ENCODE measurements at regions not wholly inside any gene's neighbourhood (a gene's known extent, or its start where the extent isn't known, plus 50 kb on each side); places are given as distances from the start of the nearest gene placed in this dataset.

DNA sequence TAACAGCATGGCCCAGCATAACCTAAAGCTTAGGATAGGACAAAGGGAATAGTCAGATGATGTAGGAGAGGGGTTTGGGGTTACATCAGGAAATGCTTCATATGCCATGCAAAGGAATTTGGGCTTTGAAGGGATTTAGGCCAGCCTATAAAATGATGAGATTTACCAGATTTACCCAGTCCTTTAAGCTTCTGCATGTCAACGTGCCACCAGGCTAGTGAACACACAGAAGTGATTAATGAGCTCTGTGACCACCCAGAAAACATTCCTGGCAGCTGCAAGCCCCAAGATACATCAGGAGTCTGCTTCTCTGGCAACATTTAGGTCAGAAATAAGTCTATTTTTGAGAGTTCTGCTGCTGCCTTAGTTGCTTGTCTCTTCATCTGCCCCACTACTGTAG lies 118.3 kb downstream of the LRIG3 start:
- Mint-ChIP-seq H3K4me1 (no peaks in the 10 kb centered on the region), H3K27me3 (no peaks in the 10 kb centered on the region), H3K9me3 (peaks cover 0 to 13% (median 8%) of the 10 kb centered on the region in 8 donors), H3K36me3 (no peaks in the 10 kb centered on the region), H3K4me3 (no peak overlapping the region), H3K27ac (no peak overlapping the region)
- H3K27me3 ChIP-seq (ENCODE audit: insufficient read depth, low read length), result no peaks in the 10 kb centered on the region
- no peaks in the 10 kb centered on the region for H3K9me3 ChIP-seq (ENCODE audit: control insufficient read depth in 1 of 2, low read length in 2 of 2)
- no peaks in the 10 kb centered on the region for H3K4me1 ChIP-seq (ENCODE audit: insufficient read depth, low read length)
- intact Hi-C loops (cut with micrococcal nuclease), result no loop called here
- H3K4me3 ChIP-seq (ENCODE audit: low read length in 2 of 2), result no peak overlapping the region
- no peak for DNase-seq
- ChIA-PET POLR2A (ENCODE audit: partially characterized antibody) (no interaction called here), CTCF (ENCODE audit: partially characterized antibody) (no interaction called here)
- H3K36me3 ChIP-seq (ENCODE audit: insufficient read depth, low read length), result no peaks in the 10 kb centered on the region
- H3K27ac ChIP-seq (ENCODE audit: low read depth, low read length), result no peak overlapping the region

DNA sequence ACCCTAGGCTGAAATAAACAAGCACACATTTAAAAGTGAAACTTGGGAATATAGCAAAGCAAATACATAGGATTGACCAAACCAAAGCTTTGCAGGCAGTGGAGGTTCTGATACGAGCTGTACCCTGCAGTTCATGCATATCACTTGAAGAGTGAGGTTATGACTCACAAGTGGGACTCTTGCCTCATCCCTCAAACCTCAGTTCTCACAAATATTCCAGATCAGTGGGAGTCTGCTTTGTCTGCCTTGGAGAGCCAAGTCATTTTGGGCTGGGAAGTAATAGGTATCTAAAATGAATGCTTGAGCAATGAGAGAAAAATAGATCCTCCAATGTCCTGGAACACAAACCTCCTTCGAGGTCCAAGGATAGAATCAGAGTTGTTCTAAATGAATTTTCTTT lies 116.4 kb downstream of the LRIG3 start:
- Mint-ChIP-seq H3K9me3 (peaks cover 0 to 8% (median 6%) of the 10 kb centered on the region in 8 donors), H3K4me3 (no peak overlapping the region), H3K27ac (no peak overlapping the region), H3K4me1 (no peaks in the 10 kb centered on the region), H3K36me3 (no peaks in the 10 kb centered on the region), H3K27me3 (no peaks in the 10 kb centered on the region)
- CTCF ChIA-PET (ENCODE audit: partially characterized antibody), result no interaction called here
- H3K4me3 ChIP-seq (ENCODE audit: low read length in 2 of 2), result no peak overlapping the region
- no peak for DNase-seq
- H3K36me3 ChIP-seq (ENCODE audit: insufficient read depth, low read length), result no peaks in the 10 kb centered on the region
- no peaks in the 10 kb centered on the region for H3K9me3 ChIP-seq (ENCODE audit: control insufficient read depth in 1 of 2, low read length in 2 of 2)
- no peaks in the 10 kb centered on the region for H3K27me3 ChIP-seq (ENCODE audit: insufficient read depth, low read length)
- intact Hi-C loops (cut with micrococcal nuclease), result no loop called here
- POLR2A ChIA-PET (ENCODE audit: partially characterized antibody), result no interaction called here
- no peak overlapping the region for H3K27ac ChIP-seq (ENCODE audit: low read depth, low read length)
- H3K4me1 ChIP-seq (ENCODE audit: insufficient read depth, low read length), result no peaks in the 10 kb centered on the region

DNA sequence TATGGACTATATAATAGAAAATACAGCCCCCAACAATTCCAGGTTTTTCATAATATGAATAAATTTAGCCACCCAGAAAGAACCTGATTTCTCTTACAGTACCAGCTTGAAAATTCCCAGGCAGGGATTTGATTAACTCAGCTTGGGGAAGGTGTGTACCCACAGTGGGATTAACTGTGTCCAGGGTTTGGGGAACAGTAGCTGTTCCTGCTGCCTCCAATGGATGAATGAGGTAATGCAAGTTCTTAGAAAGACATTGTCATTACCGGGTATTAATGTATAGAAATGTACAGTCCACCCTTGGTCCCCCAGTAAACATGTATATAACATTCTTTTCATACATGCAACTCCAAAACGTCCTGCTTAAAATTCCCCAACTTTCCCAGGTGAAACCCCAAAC lies 115.6 kb downstream of the LRIG3 start:
- H3K27me3 Mint-ChIP-seq, result no peaks in the 10 kb centered on the region
- Histone ChIP-seq H3K4me3 (ENCODE audit: low read length in 2 of 2) (no peak overlapping the region), H3K36me3 (ENCODE audit: insufficient read depth, low read length) (no peaks in the 10 kb centered on the region), H3K27ac (ENCODE audit: low read depth, low read length) (no peak overlapping the region), H3K4me1 (ENCODE audit: insufficient read depth, low read length) (no peaks in the 10 kb centered on the region), H3K9me3 (ENCODE audit: control insufficient read depth in 1 of 2, low read length in 2 of 2) (no peaks in the 10 kb centered on the region), H3K27me3 (ENCODE audit: insufficient read depth, low read length) (no peaks in the 10 kb centered on the region)
- H3K27ac Mint-ChIP-seq, result no peak overlapping the region
- H3K9me3 Mint-ChIP-seq, result peaks cover 0 to 8% (median 4%) of the 10 kb centered on the region in 8 donors
- CTCF ChIA-PET (ENCODE audit: partially characterized antibody), result no interaction called here
- POLR2A ChIA-PET (ENCODE audit: partially characterized antibody), result no interaction called here
- intact Hi-C loops (cut with micrococcal nuclease), result no loop called here
- DNase-seq, result no peak
- H3K4me1 Mint-ChIP-seq, result no peaks in the 10 kb centered on the region
- H3K36me3 Mint-ChIP-seq, result no peaks in the 10 kb centered on the region
- H3K4me3 Mint-ChIP-seq, result no peak overlapping the region

DNA sequence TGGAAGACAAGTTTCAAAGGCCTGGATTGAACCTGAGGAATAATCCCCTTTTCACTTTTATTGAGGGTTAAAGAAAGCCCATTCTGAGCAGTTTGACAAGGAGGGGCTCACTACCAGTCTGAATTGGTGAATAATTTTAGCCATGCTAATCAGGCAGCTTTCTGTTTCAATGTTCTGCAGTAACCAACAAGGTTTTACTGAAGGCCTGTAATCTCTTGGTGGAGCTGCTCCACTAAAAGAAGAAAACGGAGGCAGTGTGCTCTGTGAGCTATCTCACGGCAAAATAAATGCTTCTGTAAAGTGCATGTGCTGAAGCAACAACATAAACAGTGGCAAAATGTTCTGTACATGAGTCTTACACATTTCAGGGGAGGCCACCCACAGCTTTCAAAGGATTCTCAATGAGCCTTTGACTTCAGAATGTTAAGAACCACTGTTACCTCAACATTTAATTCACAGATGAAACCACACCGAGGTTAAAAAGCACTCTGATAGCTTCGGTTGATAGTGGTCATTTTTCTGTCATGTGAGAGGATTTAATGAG lies 111.2 kb downstream of the LRIG3 start:
- intact Hi-C loops (cut with micrococcal nuclease), result no loop called here
- Mint-ChIP-seq H3K9me3 (peaks cover 0 to 4% (median 0%) of the 10 kb centered on the region in 8 donors), H3K4me3 (no peak overlapping the region), H3K36me3 (no peaks in the 10 kb centered on the region), H3K4me1 (no peaks in the 10 kb centered on the region), H3K27ac (no peak overlapping the region), H3K27me3 (no peaks in the 10 kb centered on the region)
- ChIA-PET POLR2A (ENCODE audit: partially characterized antibody) (no interaction called here), CTCF (ENCODE audit: partially characterized antibody) (no interaction called here)
- H3K4me1 ChIP-seq (ENCODE audit: insufficient read depth, low read length), result no peaks in the 10 kb centered on the region
- no peak for DNase-seq
- no peak overlapping the region for H3K27ac ChIP-seq (ENCODE audit: low read depth, low read length)
- no peaks in the 10 kb centered on the region for H3K9me3 ChIP-seq (ENCODE audit: control insufficient read depth in 1 of 2, low read length in 2 of 2)
- H3K4me3 ChIP-seq (ENCODE audit: low read length in 2 of 2), result no peak overlapping the region
- H3K36me3 ChIP-seq (ENCODE audit: insufficient read depth, low read length), result no peaks in the 10 kb centered on the region
- no peaks in the 10 kb centered on the region for H3K27me3 ChIP-seq (ENCODE audit: insufficient read depth, low read length)

DNA sequence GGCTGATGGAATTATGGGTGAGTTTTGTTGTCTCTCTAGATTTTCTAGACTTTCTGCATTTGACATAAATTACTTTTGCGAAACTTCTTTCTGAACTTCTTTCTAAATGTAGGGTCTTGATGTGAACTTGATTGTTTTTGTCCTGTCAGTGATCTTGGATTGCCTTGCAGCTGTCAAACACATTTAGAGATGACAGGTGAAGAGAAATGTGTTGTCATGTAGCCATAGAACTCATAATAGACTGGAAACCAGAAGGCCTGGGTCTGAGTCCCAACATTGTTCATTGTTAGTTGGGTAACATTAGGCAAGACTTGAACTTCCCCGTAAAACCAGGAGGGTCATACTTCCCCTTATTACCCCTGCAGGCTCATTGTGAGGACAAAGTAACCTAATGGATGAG lies 109.0 kb downstream of the LRIG3 start:
- H3K4me1 ChIP-seq (ENCODE audit: insufficient read depth, low read length), result no peaks in the 10 kb centered on the region
- H3K4me3 Mint-ChIP-seq, result no peak overlapping the region
- H3K9me3 ChIP-seq (ENCODE audit: control insufficient read depth in 1 of 2, low read length in 2 of 2), result no peaks in the 10 kb centered on the region
- no peaks in the 10 kb centered on the region for H3K36me3 Mint-ChIP-seq
- no peak for DNase-seq
- no peak overlapping the region for H3K4me3 ChIP-seq (ENCODE audit: low read length in 2 of 2)
- intact Hi-C loops (cut with micrococcal nuclease), result no loop called here
- H3K9me3 Mint-ChIP-seq, result peaks cover 0 to 3% (median 0%) of the 10 kb centered on the region in 8 donors
- H3K36me3 ChIP-seq (ENCODE audit: insufficient read depth, low read length), result no peaks in the 10 kb centered on the region
- no peak overlapping the region for H3K27ac ChIP-seq (ENCODE audit: low read depth, low read length)
- H3K4me1 Mint-ChIP-seq, result no peaks in the 10 kb centered on the region
- ChIA-PET CTCF (ENCODE audit: partially characterized antibody) (no interaction called here), POLR2A (ENCODE audit: partially characterized antibody) (no interaction called here)
- H3K27me3 Mint-ChIP-seq, result no peaks in the 10 kb centered on the region
- H3K27ac Mint-ChIP-seq, result no peak overlapping the region
- H3K27me3 ChIP-seq (ENCODE audit: insufficient read depth, low read length), result no peaks in the 10 kb centered on the region

DNA sequence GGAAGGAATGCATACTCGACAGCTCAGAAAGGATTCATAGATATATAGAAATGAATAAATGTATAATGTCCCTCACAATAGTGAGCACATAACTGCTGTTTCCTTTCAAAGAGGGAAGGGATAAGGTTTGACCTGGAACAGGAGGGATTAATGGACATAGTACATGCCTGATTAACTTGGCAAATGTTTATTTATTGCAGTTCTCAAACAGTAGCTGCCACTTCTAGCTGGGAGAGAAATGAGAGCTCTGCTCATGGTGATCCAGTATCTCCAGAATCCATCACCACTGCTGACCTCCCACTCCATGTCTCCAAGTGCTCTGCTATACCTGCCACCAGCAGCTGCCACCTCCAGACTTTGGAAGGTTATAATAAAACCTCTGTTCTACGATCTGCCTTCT lies 108.1 kb downstream of the LRIG3 start:
- H3K36me3 ChIP-seq (ENCODE audit: insufficient read depth, low read length), result no peaks in the 10 kb centered on the region
- DNase-seq, result no peak
- H3K4me3 ChIP-seq (ENCODE audit: low read length in 2 of 2), result no peak overlapping the region
- H3K4me1 ChIP-seq (ENCODE audit: insufficient read depth, low read length), result no peaks in the 10 kb centered on the region
- intact Hi-C loops (cut with micrococcal nuclease), result no loop called here
- H3K27me3 Mint-ChIP-seq, result no peaks in the 10 kb centered on the region
- H3K27me3 ChIP-seq (ENCODE audit: insufficient read depth, low read length), result no peaks in the 10 kb centered on the region
- CTCF ChIA-PET (ENCODE audit: partially characterized antibody), result no interaction called here
- no peaks in the 10 kb centered on the region for H3K9me3 ChIP-seq (ENCODE audit: control insufficient read depth in 1 of 2, low read length in 2 of 2)
- H3K36me3 Mint-ChIP-seq, result no peaks in the 10 kb centered on the region
- peaks cover 0 to 3% (median 0%) of the 10 kb centered on the region in 8 donors for H3K9me3 Mint-ChIP-seq
- H3K4me1 Mint-ChIP-seq, result no peaks in the 10 kb centered on the region
- H3K27ac Mint-ChIP-seq, result no peak overlapping the region
- POLR2A ChIA-PET (ENCODE audit: partially characterized antibody), result no interaction called here
- H3K27ac ChIP-seq (ENCODE audit: low read depth, low read length), result no peak overlapping the region
- no peak overlapping the region for H3K4me3 Mint-ChIP-seq

DNA sequence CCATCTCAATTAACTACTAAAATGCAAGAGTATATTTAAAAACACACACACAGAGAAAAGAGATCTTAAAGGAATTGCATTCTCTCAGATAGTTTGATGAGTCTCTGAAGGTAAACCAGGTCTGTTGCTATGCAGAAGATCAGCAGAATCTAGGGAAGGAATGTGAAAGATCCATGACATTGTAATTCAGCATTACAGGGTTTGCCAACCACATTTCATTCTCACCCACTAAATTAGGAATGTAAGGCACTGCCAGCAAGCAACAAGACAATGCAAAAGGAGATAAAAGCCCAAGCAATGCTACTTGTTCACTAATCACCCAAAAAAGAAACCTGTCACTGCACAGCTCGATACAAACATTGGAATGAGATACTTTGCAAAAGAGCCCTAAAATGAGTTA lies 106.3 kb downstream of the LRIG3 start:
- H3K27ac Mint-ChIP-seq, result no peak overlapping the region
- H3K4me3 Mint-ChIP-seq, result no peak overlapping the region
- no peaks in the 10 kb centered on the region for H3K27me3 Mint-ChIP-seq
- H3K36me3 ChIP-seq (ENCODE audit: insufficient read depth, low read length), result no peaks in the 10 kb centered on the region
- ChIA-PET CTCF (ENCODE audit: partially characterized antibody) (no interaction called here), POLR2A (ENCODE audit: partially characterized antibody) (no interaction called here)
- DNase-seq, result no peak
- H3K4me1 ChIP-seq (ENCODE audit: insufficient read depth, low read length), result no peaks in the 10 kb centered on the region
- peaks cover 0 to 4% (median 0%) of the 10 kb centered on the region in 8 donors for H3K9me3 Mint-ChIP-seq
- no peak overlapping the region for H3K4me3 ChIP-seq (ENCODE audit: low read length in 2 of 2)
- no peaks in the 10 kb centered on the region for H3K4me1 Mint-ChIP-seq
- H3K36me3 Mint-ChIP-seq, result no peaks in the 10 kb centered on the region
- no peaks in the 10 kb centered on the region for H3K9me3 ChIP-seq (ENCODE audit: control insufficient read depth in 1 of 2, low read length in 2 of 2)
- no peaks in the 10 kb centered on the region for H3K27me3 ChIP-seq (ENCODE audit: insufficient read depth, low read length)
- H3K27ac ChIP-seq (ENCODE audit: low read depth, low read length), result no peak overlapping the region
- intact Hi-C loops (cut with micrococcal nuclease), result no loop called here

DNA sequence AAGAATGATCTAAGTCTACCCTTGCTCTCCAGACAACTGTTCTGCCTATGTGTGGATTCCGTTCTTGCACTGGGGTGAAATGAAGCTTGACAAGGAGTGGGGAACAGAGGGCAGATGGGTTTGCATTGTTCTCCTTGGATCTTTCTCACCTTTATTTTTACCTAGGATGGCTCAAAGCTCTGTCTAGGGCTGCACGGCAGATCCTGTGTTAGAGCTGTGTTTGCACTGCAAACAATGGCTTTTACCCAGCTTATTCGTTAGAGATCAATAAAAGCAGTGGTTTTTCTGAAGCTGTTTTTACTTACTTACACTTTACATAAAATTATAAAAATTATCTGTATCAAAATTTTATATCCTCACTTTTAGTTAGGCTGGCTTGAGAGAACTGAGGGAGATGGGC lies 105.1 kb downstream of the LRIG3 start:
- H3K9me3 Mint-ChIP-seq, result peaks cover 0 to 4% (median 0%) of the 10 kb centered on the region in 8 donors
- no peak overlapping the region for H3K4me3 Mint-ChIP-seq
- no peaks in the 10 kb centered on the region for H3K4me1 ChIP-seq (ENCODE audit: insufficient read depth, low read length)
- CTCF ChIA-PET (ENCODE audit: partially characterized antibody), result no interaction called here
- no peaks in the 10 kb centered on the region for H3K27me3 ChIP-seq (ENCODE audit: insufficient read depth, low read length)
- H3K27ac ChIP-seq (ENCODE audit: low read depth, low read length), result no peak overlapping the region
- H3K4me1 Mint-ChIP-seq, result no peaks in the 10 kb centered on the region
- no peak overlapping the region for H3K4me3 ChIP-seq (ENCODE audit: low read length in 2 of 2)
- no peaks in the 10 kb centered on the region for H3K36me3 Mint-ChIP-seq
- no peaks in the 10 kb centered on the region for H3K27me3 Mint-ChIP-seq
- intact Hi-C loops (cut with micrococcal nuclease), result no loop called here
- POLR2A ChIA-PET (ENCODE audit: partially characterized antibody), result no interaction called here
- DNase-seq, result no peak
- H3K36me3 ChIP-seq (ENCODE audit: insufficient read depth, low read length), result no peaks in the 10 kb centered on the region
- H3K27ac Mint-ChIP-seq, result no peak overlapping the region
- H3K9me3 ChIP-seq (ENCODE audit: control insufficient read depth in 1 of 2, low read length in 2 of 2), result no peaks in the 10 kb centered on the region

Data from CD4-positive, alpha-beta memory T cell (primary cell).